ENCODE measurements at regions not wholly inside any gene's neighbourhood (a gene's known extent, or its start where the extent isn't known, plus 50 kb on each side); places are given as distances from the start of the nearest gene placed in this dataset.
"Not testable (repeated sequence)": the region's sequence is repeated elsewhere in the genome, so short reads cannot be mapped to it uniquely, and the experiment has no call there.

DNA sequence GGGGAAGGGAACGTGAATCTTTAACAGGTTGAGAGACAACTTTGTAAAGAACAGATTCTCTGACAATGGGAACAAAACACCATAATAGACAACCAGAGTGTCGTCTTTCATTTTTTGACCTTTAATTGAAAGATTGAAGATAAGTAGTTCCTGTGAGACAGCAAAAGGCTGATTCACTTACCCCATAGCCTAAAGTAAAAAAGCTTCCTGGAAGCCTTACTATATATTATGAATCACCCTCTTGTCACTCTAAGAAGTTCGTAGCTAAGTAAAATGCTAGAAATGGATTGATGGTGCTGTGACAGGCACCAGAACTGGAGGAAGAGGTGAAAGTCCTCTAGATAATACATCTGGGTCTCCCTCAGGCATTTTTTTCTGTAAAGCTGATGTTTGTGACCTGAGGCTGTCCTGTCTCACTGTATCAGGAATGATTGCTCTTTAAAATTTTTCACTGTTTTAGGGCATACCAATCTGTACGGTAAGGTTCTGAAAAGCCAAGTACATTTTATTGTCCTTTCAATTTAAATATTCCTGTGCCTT, 824.6 kb upstream of the SEMA6D start:
- DNase-seq: no peak

DNA sequence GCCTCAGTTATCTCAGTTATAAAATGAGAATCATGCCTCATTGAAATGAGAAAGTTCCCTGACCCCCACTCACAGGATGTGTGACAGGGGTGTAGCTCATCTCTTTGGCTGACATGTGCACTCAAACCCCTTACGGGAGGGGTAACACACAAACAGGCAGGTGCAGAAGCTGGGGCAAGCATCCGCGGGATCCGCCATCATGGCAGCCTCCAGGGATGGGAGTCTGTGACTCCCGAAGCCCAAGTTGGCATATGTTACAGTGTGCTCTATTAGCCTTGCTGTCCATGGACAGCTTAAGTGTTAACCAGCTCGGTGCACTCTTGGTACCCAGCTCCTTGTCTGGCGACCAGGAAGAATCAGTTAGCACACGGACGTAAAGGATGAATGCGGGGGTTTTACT, 822.7 kb upstream of the SEMA6D start:
- DNase-seq: no peak

DNA sequence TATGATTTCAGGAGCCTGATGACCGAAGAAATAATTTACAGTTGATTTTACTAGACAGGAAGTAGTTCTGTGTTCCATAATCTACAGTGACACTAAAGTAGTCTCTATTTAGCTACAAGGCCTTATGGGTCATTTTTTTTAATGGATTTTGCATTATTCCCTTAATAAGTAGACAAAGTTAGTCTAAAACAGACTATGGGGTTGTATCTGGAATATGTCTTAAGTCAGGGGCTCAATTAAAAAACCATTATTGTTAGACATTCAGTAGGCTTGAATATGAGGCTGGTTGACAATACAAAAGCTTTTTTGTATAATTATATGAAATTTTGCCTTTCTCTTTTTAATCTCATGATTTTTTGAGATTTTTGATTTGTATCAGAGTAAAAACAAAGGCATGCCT, 820.0 kb upstream of the SEMA6D start:
- no peak for DNase-seq

DNA sequence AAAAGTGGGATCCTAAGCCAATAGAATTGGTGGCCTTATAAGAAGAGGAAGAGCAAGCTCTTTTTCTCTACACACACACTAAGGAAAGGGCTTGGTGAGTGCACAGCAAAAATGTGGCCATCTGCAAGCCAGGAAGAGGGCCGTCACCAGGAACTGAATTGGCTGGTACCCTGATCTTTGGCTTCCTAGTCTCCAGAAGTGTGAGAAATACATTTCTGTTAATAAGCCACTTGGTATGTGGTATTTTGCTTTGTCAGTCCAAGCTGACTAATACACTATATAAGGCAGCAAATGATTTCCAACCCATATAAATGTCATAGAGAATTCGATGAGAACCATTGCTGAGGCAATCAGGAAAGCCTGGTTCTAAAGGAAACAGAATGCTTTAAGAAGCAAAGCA, 816.3 kb upstream of the SEMA6D start:
- no peak for DNase-seq

GRCh38 chr15:46917721-46918252, 799.5 kb upstream of the SEMA6D start:
- no peak for DNase-seq

DNA sequence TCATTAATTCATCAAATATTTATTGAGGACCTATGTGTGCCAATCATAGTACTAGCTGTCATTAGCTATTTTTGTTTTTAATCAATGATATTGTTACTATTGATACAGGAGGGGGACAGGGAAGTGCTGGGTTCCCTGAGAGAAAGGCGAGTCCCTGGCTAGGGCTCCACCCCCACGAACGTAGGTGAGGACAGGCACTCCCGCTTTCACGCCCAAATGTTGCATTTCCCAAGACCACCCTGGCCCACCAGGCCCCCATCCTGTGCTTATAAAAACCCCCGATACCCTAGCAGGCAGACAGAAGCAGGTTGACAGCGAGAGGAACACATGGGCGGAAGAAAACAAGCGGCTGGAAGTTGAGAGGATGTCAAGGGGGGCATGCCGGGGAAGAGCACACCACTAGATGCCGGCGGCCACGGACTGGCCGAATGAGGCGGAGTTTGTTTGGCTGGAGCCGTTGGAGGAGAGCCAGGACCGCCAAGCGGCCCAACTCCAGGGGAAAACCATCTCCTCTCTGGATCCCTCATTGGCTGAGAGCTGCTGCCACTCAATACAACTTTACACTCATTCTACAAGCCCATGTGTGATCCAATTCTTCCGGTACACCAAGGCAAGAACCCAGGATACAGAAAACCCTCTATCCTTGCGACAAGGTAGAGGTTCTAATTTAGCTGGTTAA, 798.7 kb upstream of the SEMA6D start:
- DNase-seq: no peak

DNA sequence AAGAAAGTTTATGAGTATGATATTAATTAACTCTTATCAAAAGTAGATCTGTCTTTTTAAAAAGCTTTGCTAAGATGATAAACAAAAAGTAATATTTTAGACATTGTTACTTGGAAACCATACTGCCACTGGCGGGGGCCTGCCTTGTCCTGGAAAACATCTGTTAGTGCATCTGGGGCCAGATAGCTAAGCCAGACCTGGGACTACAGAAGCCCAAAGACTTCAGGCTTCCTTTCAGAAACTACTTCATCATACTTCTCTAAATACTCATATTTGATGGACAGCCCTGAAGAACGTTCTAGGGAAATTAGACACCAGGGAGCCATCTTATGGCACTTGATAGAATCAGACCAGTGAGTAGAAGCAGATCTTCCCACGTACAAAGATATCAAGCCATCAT, 795.4 kb upstream of the SEMA6D start:
- DNase-seq: no peak

DNA sequence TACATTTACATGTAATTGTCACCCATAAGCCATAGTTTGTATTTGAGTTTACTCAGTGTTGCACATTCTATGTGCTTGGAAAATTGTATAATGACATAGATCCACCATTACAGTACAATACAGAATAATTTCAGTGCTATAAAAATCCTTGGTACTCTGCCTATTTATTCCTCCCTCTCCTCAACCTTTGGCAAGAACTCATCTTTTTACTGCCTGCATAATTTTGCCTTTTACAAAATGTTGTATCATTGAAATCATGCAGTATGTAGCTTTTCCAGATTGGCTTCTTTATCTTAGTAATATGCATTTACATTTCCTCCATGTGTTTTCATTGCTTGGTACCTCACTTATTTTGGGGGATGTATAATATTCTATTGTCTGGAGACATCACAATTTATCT, 786.9 kb upstream of the SEMA6D start:
- DNase-seq: no peak

DNA sequence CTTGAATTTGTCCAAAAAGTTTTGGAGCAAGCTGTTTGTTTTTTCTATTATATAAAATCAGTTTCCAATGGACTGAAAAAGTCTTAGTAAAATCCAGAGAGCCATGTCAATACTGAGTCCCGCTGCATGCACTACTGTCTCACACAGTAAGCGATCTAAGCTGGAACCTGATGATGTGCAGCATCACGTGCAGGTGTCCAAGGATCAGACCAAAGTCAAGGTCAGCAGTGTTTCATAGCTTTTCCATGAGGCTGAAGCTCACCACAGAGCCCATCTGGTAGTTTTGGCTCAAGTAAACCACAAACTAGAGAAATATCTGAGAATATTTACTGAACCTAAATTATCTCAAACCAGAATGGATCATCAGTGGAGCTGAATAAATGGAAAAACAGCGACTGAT, 784.0 kb upstream of the SEMA6D start:
- DNase-seq: no peak

DNA sequence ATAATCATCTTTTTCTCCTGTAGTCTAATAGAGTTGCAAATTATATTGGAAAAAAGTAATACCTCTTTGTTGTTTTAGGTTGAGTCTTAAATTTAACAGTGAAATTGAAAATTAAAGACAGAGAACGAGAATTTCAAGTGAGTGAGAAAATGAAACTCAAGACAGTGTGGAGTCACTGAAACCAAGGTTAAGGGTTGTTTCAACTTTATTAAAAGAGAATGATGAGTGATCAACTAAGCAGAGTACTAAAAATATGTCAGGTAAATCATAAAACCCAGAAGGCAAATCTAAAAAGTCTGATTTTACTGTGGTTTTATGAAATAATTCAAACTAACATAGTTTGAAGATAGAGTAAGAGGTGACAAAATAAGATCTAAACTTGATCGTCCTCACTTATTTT, 782.5 kb upstream of the SEMA6D start:
- DNase-seq: no peak

DNA sequence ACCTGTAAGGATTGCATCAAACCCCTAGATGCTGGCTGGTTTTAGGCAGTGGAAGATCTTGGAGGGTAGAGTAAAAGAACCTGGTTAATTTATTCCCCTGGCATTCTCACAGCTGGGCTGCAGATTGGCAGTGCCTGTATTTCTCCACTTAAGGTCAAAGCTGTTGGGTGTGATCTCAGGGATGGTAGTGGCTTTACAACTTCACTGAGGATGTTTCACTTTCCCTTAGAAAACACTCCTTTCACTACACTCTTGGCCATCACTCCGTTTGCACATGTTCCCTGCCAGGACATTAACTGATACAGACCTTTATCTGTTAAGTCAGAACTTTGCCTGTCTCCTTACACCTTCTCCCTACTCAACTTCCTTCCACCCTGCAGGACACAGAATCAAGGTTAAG, 779.1 kb upstream of the SEMA6D start:
- DNase-seq: no peak

DNA sequence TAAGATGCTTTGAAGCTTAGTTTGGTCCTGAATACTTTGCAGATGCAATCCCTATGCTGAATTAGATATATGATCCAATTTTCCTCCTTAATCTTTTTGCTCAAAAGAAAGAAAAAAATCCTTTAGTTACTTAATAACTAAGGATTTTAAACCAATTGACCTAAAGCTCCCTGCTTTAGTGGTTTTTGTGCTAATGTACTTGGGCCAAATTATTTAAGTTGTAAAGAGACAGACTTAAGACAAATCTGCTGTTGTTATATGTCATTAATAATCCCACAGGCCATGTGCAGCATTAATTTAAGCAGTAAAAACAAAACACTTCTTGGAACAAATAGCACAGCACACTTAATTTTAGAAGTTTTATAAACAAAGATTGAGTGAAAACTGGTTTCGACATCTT, 776.1 kb upstream of the SEMA6D start:
- no peak for DNase-seq

DNA sequence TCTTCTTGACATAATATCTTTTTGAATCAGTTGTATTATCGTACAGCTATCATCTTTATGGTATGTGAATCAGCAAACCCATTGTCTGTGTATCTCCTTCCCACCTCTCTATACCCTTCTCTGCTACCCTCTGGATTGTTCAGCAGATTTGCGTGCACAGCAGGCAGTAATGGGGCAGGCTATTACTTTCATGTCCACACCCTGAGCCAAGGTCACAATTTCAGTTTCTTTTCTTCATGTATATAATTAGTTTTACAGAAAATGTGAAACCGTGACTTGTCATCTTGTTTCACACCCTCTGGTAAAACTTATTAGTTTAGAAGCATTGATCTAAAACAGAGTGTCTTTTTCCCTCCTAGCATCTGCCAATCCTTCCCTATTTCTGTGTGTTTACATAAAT, 770.4 kb upstream of the SEMA6D start:
- DNase-seq: no peak

DNA sequence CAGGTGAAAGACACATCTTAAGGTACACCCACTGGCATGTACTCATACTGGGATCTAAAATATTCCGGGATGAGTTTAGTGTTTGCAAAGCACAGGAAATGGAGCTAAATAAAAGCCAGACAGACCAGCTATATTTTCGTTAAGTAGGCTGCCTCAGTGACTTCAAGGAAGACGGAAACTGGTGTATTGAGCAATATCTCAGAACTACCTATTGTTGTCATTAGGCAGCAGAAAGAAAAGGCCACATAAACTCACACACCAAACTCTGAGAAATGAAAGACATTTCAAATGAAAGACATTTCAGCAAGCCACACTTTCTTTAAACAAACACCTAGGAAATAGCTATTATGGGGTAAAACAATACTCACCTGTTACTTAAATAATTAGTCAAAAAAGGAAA, 761.7 kb upstream of the SEMA6D start:
- no peak for DNase-seq

DNA sequence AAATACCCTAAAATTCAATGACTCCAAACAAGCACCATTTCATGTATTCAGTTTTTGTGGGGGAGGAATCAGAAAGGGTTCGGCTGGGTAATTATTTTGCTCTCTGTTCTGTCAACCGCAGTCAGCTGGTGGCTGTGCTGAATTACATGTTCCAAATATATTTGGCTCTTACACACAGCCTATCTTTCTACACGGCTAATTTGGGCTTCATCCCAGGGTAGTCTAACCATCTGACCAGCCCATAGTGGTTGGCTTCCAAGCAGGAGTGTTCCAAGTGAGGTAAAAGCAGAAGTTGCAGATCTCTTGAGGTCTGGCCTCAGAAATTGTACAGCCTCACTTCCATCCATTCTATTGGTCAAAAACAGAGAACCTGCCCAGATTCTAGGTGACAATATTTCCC, 760.8 kb upstream of the SEMA6D start:
- DNase-seq: no peak

GRCh38 chr15:46956881-46957280, 760.4 kb upstream of the SEMA6D start:
- DNase-seq: no peak

DNA sequence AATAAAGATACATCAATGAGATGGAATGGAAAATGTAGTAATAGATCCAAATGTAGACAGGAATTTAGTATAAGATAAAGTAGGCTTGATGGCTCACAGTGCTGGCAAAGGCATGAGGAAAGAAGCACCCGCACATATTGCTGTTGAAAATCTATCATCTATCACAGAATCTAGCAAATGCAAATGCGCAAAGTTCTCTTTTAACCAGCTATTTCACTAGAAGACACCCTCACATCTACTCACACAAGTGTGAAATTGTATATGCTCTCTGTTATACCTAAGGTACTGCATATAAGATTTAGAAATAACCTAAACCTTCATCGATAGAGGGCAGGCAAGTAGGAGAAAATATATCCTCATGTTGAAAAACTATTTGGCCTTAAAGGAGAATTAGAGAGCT, 756.7 kb upstream of the SEMA6D start:
- DNase-seq: no peak

DNA sequence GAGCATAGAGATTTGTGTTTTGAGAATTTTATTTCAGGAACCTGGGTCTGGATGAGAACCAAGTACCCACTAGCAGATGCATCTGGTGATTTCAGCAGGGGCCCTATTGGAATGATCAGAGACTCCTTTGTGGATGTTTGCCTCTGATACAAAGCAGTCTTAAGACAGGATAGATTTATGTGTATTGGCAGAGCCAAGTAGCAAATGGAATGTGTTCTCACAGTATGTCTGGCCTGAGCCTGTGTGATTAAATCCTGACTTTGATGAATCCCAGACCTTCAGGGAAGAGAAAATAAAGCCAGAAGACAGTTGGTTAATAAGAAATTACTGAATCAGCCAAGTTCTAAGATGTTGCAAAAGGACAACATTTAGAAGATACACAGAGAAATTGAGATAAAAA, 755.5 kb upstream of the SEMA6D start:
- DNase-seq: no peak

- not testable (repeated sequence) for DNase-seq
These were observed 729.2 kb upstream of the SEMA6D start for GRCh38 chr15:46988055-46988454.

- no peak for DNase-seq
These were observed 720.9 kb upstream of the SEMA6D start for GRCh38 chr15:46996359-46996758.

GRCh38 chr15:46997501-46997900, 719.8 kb upstream of the SEMA6D start:
- DNase-seq: no peak

- DNase-seq: no peak
These were observed 713.7 kb upstream of the SEMA6D start for GRCh38 chr15:47003568-47003967.

- DNase-seq: no peak
These were observed 703.9 kb upstream of the SEMA6D start for GRCh38 chr15:47013446-47013845.

GRCh38 chr15:47027322-47027946, 689.9 kb upstream of the SEMA6D start:
- DNase-seq: no peak

Data from kidney glomerular epithelial cell (primary cell).